ENCODE measurements at regions not wholly inside any gene's neighbourhood (a gene's known extent, or its start where the extent isn't known, plus 50 kb on each side); places are given as distances from the start of the nearest gene placed in this dataset.

GRCh38 chr4:38224850-38225249, 264.7 kb downstream of the PTTG2 start:
- WGBS, 3 donors: 96 to 99% (median 97%) methylated on average over 3 of the region's 3 CpGs
- no peak overlapping the region for H3K27ac ChIP-seq (ENCODE audit: low read depth, low read length)

GRCh38 chr4:38226170-38226569, 266.0 kb downstream of the PTTG2 start:
- no peak overlapping the region for H3K27ac ChIP-seq (ENCODE audit: low read depth, low read length)
- WGBS, 3 donors: 79 to 91% (median 89%) methylated on average over 2 of the region's 2 CpGs

GRCh38 chr4:38230121-38230801, 270.1 kb downstream of the PTTG2 start:
- 66 to 85% (median 78%) methylated on average over 10 of the region's 10 CpGs for WGBS, 3 donors
- no peak overlapping the region for H3K27ac ChIP-seq (ENCODE audit: low read depth, low read length)

- H3K27ac ChIP-seq (ENCODE audit: low read depth, low read length): no peak overlapping the region
- 80 to 92% (median 83%) methylated on average over 7 of the region's 7 CpGs for WGBS, 3 donors
Measured at GRCh38 chr4:38230821-38231563, 270.8 kb downstream of the PTTG2 start.

- no peak overlapping the region for H3K27ac ChIP-seq (ENCODE audit: low read depth, low read length)
- 74 to 95% (median 90%) methylated on average over 4 of the region's 4 CpGs for WGBS, 3 donors
Measured at GRCh38 chr4:38231626-38232025, 271.4 kb downstream of the PTTG2 start.

- H3K27ac ChIP-seq (ENCODE audit: low read depth, low read length): no peak overlapping the region
Measured at GRCh38 chr4:38232741-38233140, 272.5 kb downstream of the PTTG2 start.

- WGBS, 3 donors: 66 to 69% (median 66%) methylated on average over 6 of the region's 6 CpGs
- no peak overlapping the region for H3K27ac ChIP-seq (ENCODE audit: low read depth, low read length)
Measured at GRCh38 chr4:38233727-38234480, 273.7 kb downstream of the PTTG2 start.

GRCh38 chr4:38235354-38235753, 275.2 kb downstream of the PTTG2 start:
- no peak overlapping the region for H3K27ac ChIP-seq (ENCODE audit: low read depth, low read length)
- whole genome bisulfite sequencing, 3 donors: 72 to 86% (median 75%) methylated on average over 3 of the region's 3 CpGs

- H3K27ac ChIP-seq (ENCODE audit: low read depth, low read length): no peak overlapping the region
- 41 to 92% (median 88%) methylated on average over 8 of the region's 8 CpGs for WGBS, 3 donors
Measured at GRCh38 chr4:38236003-38236402, 275.8 kb downstream of the PTTG2 start.

- no peak overlapping the region for H3K27ac ChIP-seq (ENCODE audit: low read depth, low read length)
- WGBS, 3 donors: 86 to 92% (median 90%) methylated on average over 3 of the region's 3 CpGs
Measured at GRCh38 chr4:38236503-38236902, 276.3 kb downstream of the PTTG2 start.

- 35 to 72% (median 61%) methylated on average over 3 of the region's 3 CpGs for WGBS, 3 donors
- H3K27ac ChIP-seq (ENCODE audit: low read depth, low read length): no peak overlapping the region
Measured at GRCh38 chr4:38237139-38237538, 276.9 kb downstream of the PTTG2 start.

- no peak overlapping the region for H3K27ac ChIP-seq (ENCODE audit: low read depth, low read length)
- WGBS, 3 donors: 95 to 97% (median 96%) methylated on average over 2 of the region's 2 CpGs
Measured at GRCh38 chr4:38241541-38241940, 281.3 kb downstream of the PTTG2 start.

GRCh38 chr4:38242101-38242500, 281.9 kb downstream of the PTTG2 start:
- no peak overlapping the region for H3K27ac ChIP-seq (ENCODE audit: low read depth, low read length)
- WGBS, 3 donors: 96% methylated on average over 4 of the region's 4 CpGs

- no peak overlapping the region for H3K27ac ChIP-seq (ENCODE audit: low read depth, low read length)
- WGBS, 3 donors: 61 to 75% (median 70%) methylated on average over 4 of the region's 4 CpGs
Measured at GRCh38 chr4:38242822-38243387, 282.7 kb downstream of the PTTG2 start.

GRCh38 chr4:38243388-38244053, 283.3 kb downstream of the PTTG2 start:
- WGBS, 3 donors: 65 to 83% (median 81%) methylated on average over 6 of the region's 6 CpGs
- H3K27ac ChIP-seq (ENCODE audit: low read depth, low read length): no peak overlapping the region

- 94 to 97% (median 97%) methylated on average over 1 of the region's 1 CpG for WGBS, 3 donors
- no peak overlapping the region for H3K27ac ChIP-seq (ENCODE audit: low read depth, low read length)
Measured at GRCh38 chr4:38254825-38255224, 294.6 kb downstream of the PTTG2 start.

GRCh38 chr4:38255572-38255971, 295.4 kb downstream of the PTTG2 start:
- whole genome bisulfite sequencing, 3 donors: 93 to 95% (median 95%) methylated on average over 2 of the region's 2 CpGs
- H3K27ac ChIP-seq (ENCODE audit: low read depth, low read length): no peak overlapping the region

GRCh38 chr4:38266616-38267015, 306.4 kb downstream of the PTTG2 start:
- no peak overlapping the region for H3K27ac ChIP-seq (ENCODE audit: low read depth, low read length)
- WGBS, 3 donors: 76 to 78% (median 77%) methylated on average over 4 of the region's 4 CpGs
